ENCODE measurements at regions not wholly inside any gene's neighbourhood (a gene's known extent, or its start where the extent isn't known, plus 50 kb on each side); places are given as distances from the start of the nearest gene placed in this dataset.

DNA sequence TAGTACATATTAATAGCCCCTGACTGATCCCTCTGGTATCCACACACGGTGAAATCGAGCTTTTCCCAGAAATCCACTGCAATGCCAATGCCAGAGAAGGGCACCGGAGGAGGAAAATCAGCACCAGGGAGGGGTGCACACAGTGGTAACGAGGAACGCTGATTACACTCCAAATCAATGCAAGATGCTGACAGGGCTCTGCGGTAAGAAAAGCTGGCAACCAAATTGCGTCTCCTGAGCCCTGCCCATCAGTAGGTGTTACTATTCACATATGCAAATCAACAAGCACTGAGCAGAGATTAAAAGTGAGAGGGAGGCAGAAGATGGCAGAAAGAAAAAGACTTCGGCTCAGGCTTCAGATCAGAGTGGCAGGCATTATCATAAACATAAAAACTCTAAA is 159.1 kb downstream of the RPS29 start:
- ATAC-seq (no peak), DNase-seq (no peak)
- no peaks in the 10 kb centered on the region for H3F3A ChIP-seq (ENCODE audit: low read length, unreplicated experiment)
- ChIA-PET CTCF (no interaction called here), POLR2A (ENCODE audit: unreplicated experiment) (no interaction called here)
- H4K20me1 ChIP-seq (ENCODE audit: low read length) = no peaks in the 10 kb centered on the region
- TF ChIP-seq, protein P1, sequence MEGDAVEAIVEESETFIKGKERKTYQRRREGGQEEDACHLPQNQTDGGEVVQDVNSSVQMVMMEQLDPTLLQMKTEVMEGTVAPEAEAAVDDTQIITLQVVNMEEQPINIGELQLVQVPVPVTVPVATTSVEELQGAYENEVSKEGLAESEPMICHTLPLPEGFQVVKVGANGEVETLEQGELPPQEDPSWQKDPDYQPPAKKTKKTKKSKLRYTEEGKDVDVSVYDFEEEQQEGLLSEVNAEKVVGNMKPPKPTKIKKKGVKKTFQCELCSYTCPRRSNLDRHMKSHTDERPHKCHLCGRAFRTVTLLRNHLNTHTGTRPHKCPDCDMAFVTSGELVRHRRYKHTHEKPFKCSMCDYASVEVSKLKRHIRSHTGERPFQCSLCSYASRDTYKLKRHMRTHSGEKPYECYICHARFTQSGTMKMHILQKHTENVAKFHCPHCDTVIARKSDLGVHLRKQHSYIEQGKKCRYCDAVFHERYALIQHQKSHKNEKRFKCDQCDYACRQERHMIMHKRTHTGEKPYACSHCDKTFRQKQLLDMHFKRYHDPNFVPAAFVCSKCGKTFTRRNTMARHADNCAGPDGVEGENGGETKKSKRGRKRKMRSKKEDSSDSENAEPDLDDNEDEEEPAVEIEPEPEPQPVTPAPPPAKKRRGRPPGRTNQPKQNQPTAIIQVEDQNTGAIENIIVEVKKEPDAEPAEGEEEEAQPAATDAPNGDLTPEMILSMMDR (conservative IDR thresholded peaks at IDR 0.05; ENCODE audit: low read depth, low read length) = no peak
- TF ChIP-seq EZH2 (IDR thresholded peaks at IDR 0.05; ENCODE audit: low read length, unreplicated experiment) = no peak
- no peak for TF ChIP-seq EZH2phosphoT487 (IDR thresholded peaks at IDR 0.05; ENCODE audit: borderline replicate concordance, low read length)
- intact Hi-C loops (cut with micrococcal nuclease) = no loop called here
- no peaks in the 10 kb centered on the region for H3K36me3 ChIP-seq (ENCODE audit: low read depth, low read length)
- H3K79me2 ChIP-seq (ENCODE audit: low read length) = no peaks in the 10 kb centered on the region
- H3K4me3 ChIP-seq (ENCODE audit: low read length) = no peak overlapping the region
- no peak overlapping the region for H3K27ac ChIP-seq (ENCODE audit: low read length)
- H3K4me2 ChIP-seq (ENCODE audit: low read length) = no peak overlapping the region
- BruUV-seq (replicated peaks) = no TSS peak
- H3K27me3 ChIP-seq (ENCODE audit: low read length) = peaks cover 19% of the 10 kb centered on the region
- H3K9me2 ChIP-seq (replicated peaks; ENCODE audit: low read length) = no peaks in the 10 kb centered on the region
- no peak overlapping the region for H3K9ac ChIP-seq (ENCODE audit: low read length)
- 0 out of 2 replicates have a peak, but pooled peaks cover 3% of the 10 kb centered on the region for H3K4me1 ChIP-seq (ENCODE audit: insufficient read depth, low read length)
- no peak overlapping the region for H2AFZ ChIP-seq (ENCODE audit: low read length)
- H3K9me3 ChIP-seq (ENCODE audit: low read length) = 0 out of 2 replicates have a peak, but pooled peaks cover 4% of the 10 kb centered on the region

DNA sequence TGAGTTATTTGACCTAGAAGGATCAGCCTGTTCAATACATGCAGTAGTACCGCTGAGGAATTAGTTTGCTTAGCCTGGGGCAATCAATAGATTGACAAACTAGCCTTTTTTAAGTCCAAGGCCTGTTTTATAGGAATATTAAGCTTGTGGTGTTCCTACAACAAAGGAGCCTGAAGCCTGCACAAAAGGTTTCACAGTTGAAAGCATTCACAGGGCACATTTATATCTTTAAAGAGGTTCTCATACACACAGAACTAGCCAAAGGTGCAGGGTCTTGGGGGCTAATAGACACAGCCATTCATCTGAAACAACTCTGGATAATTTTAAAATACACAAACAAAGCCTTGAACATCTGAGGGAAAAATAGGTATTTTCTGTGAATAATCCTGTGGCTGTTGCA is 160.3 kb downstream of the RPS29 start:
- TF ChIP-seq, protein P1 (conservative IDR thresholded peaks at IDR 0.05; ENCODE audit: low read depth, low read length) = no peak
- TF ChIP-seq EZH2 (IDR thresholded peaks at IDR 0.05; ENCODE audit: low read length, unreplicated experiment) (no peak), EZH2phosphoT487 (IDR thresholded peaks at IDR 0.05; ENCODE audit: borderline replicate concordance, low read length) (no peak)
- Histone ChIP-seq H2AFZ (ENCODE audit: low read length) (no peak overlapping the region), H3K9me2 (replicated peaks; ENCODE audit: low read length) (no peaks in the 10 kb centered on the region), H3K79me2 (ENCODE audit: low read length) (no peaks in the 10 kb centered on the region), H3K4me2 (ENCODE audit: low read length) (no peak overlapping the region), H3K4me3 (ENCODE audit: low read length) (no peak overlapping the region), H3K27ac (ENCODE audit: low read length) (no peak overlapping the region), H3K9me3 (ENCODE audit: low read length) (no peaks in the 10 kb centered on the region), H3F3A (ENCODE audit: low read length, unreplicated experiment) (no peaks in the 10 kb centered on the region), H3K4me1 (ENCODE audit: insufficient read depth, low read length) (0 out of 2 replicates have a peak, but pooled peaks cover 3% of the 10 kb centered on the region), H3K36me3 (ENCODE audit: low read depth, low read length) (no peaks in the 10 kb centered on the region), H4K20me1 (ENCODE audit: low read length) (no peaks in the 10 kb centered on the region), H3K9ac (ENCODE audit: low read length) (no peak overlapping the region), H3K27me3 (ENCODE audit: low read length) (peaks cover 25% of the 10 kb centered on the region)
- intact Hi-C loops (cut with micrococcal nuclease) = no loop called here
- POLR2A ChIA-PET (ENCODE audit: unreplicated experiment) = no interaction called here
- DNase-seq (no peak), ATAC-seq (no peak)
- no TSS peak for BruUV-seq (replicated peaks)
- CTCF ChIA-PET = no interaction called here

- intact Hi-C loops (cut with micrococcal nuclease) = no loop called here
- DNase-seq = peak; percentile 48
- Histone ChIP-seq H3K9me2 (replicated peaks; ENCODE audit: low read length) (no peaks in the 10 kb centered on the region), H3F3A (ENCODE audit: low read length, unreplicated experiment) (no peaks in the 10 kb centered on the region), H3K9ac (ENCODE audit: low read length) (no peak overlapping the region), H3K79me2 (ENCODE audit: low read length) (no peaks in the 10 kb centered on the region), H4K20me1 (ENCODE audit: low read length) (no peaks in the 10 kb centered on the region), H3K4me1 (ENCODE audit: insufficient read depth, low read length) (0 out of 2 replicates have a peak, but pooled peaks cover 3% of the 10 kb centered on the region), H3K9me3 (ENCODE audit: low read length) (no peaks in the 10 kb centered on the region), H3K4me2 (ENCODE audit: low read length) (no peak overlapping the region), H3K27ac (ENCODE audit: low read length) (no peak overlapping the region), H3K4me3 (ENCODE audit: low read length) (no peak overlapping the region), H3K36me3 (ENCODE audit: low read depth, low read length) (no peaks in the 10 kb centered on the region), H3K27me3 (ENCODE audit: low read length) (peaks cover 33% of the 10 kb centered on the region), H2AFZ (ENCODE audit: low read length) (no peak overlapping the region)
- POLR2A ChIA-PET (ENCODE audit: unreplicated experiment) = interaction anchor here (0.7 kb wide), 1 partner anchor 37 kb away, joined by 6 read pairs; no protein-coding TSS in a partner anchor
- CTCF ChIA-PET = no interaction called here
- peak; percentile 63 for ATAC-seq
- no TSS peak for BruUV-seq (replicated peaks)
- TF ChIP-seq, protein P1 (conservative IDR thresholded peaks at IDR 0.05; ENCODE audit: low read depth, low read length) = no peak
- no peak for TF ChIP-seq EZH2 (IDR thresholded peaks at IDR 0.05; ENCODE audit: low read length, unreplicated experiment)
- TF ChIP-seq EZH2phosphoT487 (IDR thresholded peaks at IDR 0.05; ENCODE audit: borderline replicate concordance, low read length) = no peak
These were observed 161.5 kb downstream of the RPS29 start for GRCh38 chr14:49424436-49425331.
